Right lobe of liver (tissue), 6 donors: ENCODE measurements at regions not wholly inside any gene's neighbourhood (a gene's known extent, or its start where the extent isn't known, plus 50 kb on each side); places are given as distances from the start of the nearest gene placed in this dataset.
"Not testable (repeated sequence)": the region's sequence is repeated elsewhere in the genome, so short reads cannot be mapped to it uniquely, and the experiment has no call there.

Experiments
- ATAC-seq, 4 donors: fragments of 200-7000 bp; cut with Tn5 transposase; one replicate each; pipeline ENCODE4 v1.9.1; 2020; ENCODE audit warnings: mild to moderate bottlenecking in 4 of 4, moderate library complexity in 4 of 4
- DNase-seq, 3 donors: peaks; one replicate each; pipeline ENCODE4 v3.0.0-alpha.2; 2020
- H3K27ac ChIP-seq, 3 donors: fragments of 200-600 bp; one replicate each; pipeline ENCODE4 v1.8.0; 2022
- H3K27me3 ChIP-seq, 2 donors: fragments of 200-600 bp; one replicate each; pipeline ENCODE4 v1.8.0; 2022
- H3K36me3 ChIP-seq, 4 donors: fragments of 200-600 bp; sonication (generic) in 1 of 4; one replicate each; pipeline versions ENCODE4 v1.5.1 to v1.8.0; 2017 to 2022; ENCODE audit warnings: control low read depth in 1 of 4
- H3K4me1 ChIP-seq, 4 donors: fragments of 200-600 bp; sonication (generic) in 1 of 4; one replicate each; pipeline versions ENCODE4 v1.5.1 to v1.8.0; 2017 to 2022; ENCODE audit warnings: control low read depth in 1 of 4
- H3K4me3 ChIP-seq, 3 donors: fragments of 200-600 bp; one replicate each; pipeline ENCODE4 v1.8.0; 2022
- H3K9me3 ChIP-seq, 4 donors: fragments of 200-600 bp; sonication (generic) in 1 of 4; one replicate each; pipeline versions ENCODE4 v1.5.1 to v1.8.0; 2017 to 2022; ENCODE audit warnings: control low read depth in 1 of 4
- WGBS: methylation state at CpG from one replicate; pipeline ENCODE4 v1.1.6; 2018; ENCODE audit warnings: low coverage, low lambda C conversion rate; ENCODE audit not compliant: insufficient coverage; ENCODE audit errors: missing lambda C conversion rate; 5-methylcytosine and 5-hydroxymethylcytosine counted together
- intact Hi-C, 2 donors: fragments of 100-400 bp; cut with DNase I; formaldehyde crosslinking; loops; one replicate each; pipeline versions ENCODE4 v1.11.2 to v1.14.1; 2022
- donor health status: DM: no; HTN: yes; CAD: no.
- donor health status: DM: no; HTN: no; CAD: no.
- donor health status: DM: no; HTN: no; CAD: no.
- donor health status: DM: no; HTN: yes; CAD: no.
- donor health status: DM: no; HTN: yes; CAD: no.

DNA sequence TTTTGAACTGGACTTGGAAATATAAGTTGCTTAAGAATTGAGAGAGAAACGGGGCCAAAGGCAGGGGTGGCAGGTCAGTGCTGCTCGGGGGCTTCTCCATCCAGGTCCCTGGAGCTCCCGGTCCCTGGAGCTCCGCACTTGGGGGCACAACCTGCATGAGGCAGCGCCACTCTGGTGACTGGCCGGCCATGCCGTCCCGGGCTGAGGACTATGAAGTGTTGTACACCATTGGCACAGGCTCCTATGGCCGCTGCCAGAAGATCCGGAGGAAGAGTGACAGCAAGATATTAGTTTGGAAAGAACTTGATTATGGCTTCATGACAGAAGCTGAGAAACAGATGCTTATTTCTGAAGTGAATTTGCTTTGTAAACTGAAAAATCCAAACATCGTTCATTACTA lies 76.9 kb upstream of the POTEG start:
- ATAC-seq, H3K36me3 ChIP-seq, H3K27me3 ChIP-seq, H3K4me1 ChIP-seq, H3K4me3 ChIP-seq, intact Hi-C loops, H3K9me3 ChIP-seq, H3K27ac ChIP-seq, DNase-seq: not testable (repeated sequence)
- WGBS: no CpG with 5 or more reads among the region's 11 CpGs

DNA sequence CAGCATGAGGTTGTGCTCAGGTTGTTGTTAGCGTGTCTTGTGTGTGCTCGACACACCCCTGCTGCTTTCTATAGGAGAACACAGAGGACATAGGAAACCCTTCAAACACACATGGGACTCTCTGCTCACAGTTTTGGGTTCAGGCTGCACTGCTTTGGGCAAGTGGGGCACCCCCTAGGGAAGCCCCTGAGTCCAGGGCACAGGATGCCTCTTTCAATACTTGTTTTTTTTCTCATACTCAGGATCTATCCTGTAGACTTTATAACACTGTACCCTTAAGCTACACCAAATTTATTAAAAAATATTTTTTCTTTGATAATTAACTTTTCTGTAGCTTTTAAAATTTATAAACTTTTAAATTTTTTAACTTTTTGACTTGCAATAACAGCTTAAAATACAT lies 55.3 kb upstream of the POTEG start:
- H3K36me3 ChIP-seq, DNase-seq, H3K4me3 ChIP-seq, ATAC-seq, H3K4me1 ChIP-seq, intact Hi-C loops, H3K9me3 ChIP-seq, H3K27me3 ChIP-seq, H3K27ac ChIP-seq: not testable (repeated sequence)
- WGBS: 100% methylated on average over 1 of the region's 2 CpGs

DNA sequence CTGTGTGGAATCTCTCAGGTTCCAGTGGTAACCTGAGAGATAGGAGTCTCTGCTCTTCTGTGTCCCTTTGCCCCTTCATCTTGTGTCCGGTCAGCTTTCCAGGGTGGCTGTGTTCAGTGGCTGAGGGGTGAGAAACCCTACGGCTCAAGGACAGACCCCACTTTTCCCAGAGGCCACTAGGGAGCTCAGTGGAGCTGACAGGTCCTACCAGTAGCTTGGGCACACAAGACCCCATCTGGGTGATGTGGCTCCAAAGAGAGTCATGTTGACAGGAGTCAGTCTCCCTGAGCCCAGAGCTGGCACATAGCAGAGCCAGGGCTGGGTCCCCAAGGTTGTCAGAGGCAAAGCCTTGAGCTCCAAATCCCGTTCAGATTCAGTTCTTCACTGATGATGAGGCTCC lies 54.3 kb upstream of the POTEG start:
- DNase-seq: peak in 1 of 3 donors; percentile 18
- 67% methylated on average over 2 of the region's 3 CpGs for WGBS
- H3K9me3 ChIP-seq, H3K27ac ChIP-seq, H3K4me1 ChIP-seq, ATAC-seq, H3K27me3 ChIP-seq, intact Hi-C loops, H3K36me3 ChIP-seq, H3K4me3 ChIP-seq: not testable (repeated sequence)

DNA sequence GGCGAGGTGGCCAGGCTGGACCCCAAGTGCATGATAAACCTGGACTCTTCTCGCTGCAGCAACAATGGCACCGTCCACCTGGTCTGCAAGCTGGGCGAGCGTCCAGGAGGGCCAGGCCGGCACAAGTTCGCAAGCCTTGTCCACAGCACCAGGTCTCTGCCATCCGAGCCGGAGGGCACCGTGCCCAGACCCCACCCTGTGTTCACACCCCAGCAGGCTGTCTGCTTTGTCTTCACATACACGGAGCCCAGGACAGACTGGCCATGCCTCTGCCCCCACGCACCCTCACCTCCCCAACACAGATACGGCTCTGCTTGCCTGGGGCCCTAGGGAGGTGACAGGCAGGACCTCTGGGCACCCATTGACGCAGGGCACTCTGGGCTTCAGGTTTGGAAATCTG lies 53.5 kb upstream of the POTEG start:
- H3K27ac ChIP-seq, intact Hi-C loops, H3K4me3 ChIP-seq, H3K4me1 ChIP-seq, DNase-seq, H3K27me3 ChIP-seq, H3K9me3 ChIP-seq, H3K36me3 ChIP-seq: not testable (repeated sequence)
- no CpG with 5 or more reads among the region's 14 CpGs for WGBS
- ATAC-seq: peak in 2 of 4 donors; percentile 20 to 27

DNA sequence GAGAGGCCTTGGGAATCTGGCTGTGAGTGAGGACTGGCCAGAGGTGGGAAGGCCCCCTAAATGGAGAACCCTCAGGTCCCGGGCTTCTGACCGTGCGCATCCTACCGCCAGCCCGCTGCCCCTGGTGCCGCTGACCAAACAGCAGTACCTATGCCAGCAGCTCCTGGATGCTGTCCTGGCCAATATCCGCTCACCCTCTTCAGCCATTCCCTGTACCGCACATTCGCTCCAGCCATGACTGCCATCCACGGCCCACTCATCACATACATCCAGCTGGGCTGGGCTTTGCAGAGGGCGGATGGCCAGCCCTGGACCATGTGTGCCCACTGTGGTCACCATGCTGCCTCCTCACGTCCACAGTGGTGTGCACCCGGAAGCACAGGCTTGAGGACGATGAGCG lies 53.1 kb upstream of the POTEG start:
- H3K36me3 ChIP-seq, H3K4me1 ChIP-seq, H3K9me3 ChIP-seq, H3K27me3 ChIP-seq, intact Hi-C loops, H3K4me3 ChIP-seq, H3K27ac ChIP-seq: not testable (repeated sequence)
- DNase-seq (peak in 1 of 3 donors; percentile 45), ATAC-seq (peak in 3 of 4 donors; percentile 13 to 40 (median 19))
- 60% methylated on average over 4 of the region's 15 CpGs for WGBS

DNA sequence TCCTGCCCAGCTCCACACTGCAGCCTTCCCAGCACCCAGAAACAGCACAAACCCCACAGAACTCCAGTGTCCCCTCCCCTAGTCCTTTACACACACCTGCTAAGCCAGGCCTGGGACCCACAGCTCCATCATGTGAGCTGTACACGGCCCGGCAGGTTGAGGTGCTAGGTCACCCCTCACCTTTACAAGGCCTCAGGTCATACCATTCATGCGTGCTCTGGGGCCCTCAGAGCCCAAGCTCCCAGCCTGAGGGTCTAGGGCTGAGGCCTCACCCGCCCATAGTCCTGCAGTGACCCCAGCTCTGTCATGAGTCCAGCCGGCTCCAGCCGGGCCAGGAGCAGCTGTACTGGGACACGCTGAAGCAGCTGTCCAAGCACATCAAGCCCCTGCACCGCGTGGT lies 51.2 kb upstream of the POTEG start:
- H3K4me3 ChIP-seq, H3K27ac ChIP-seq, H3K4me1 ChIP-seq, H3K9me3 ChIP-seq, H3K27me3 ChIP-seq, H3K36me3 ChIP-seq, intact Hi-C loops: not testable (repeated sequence)
- peak in 2 of 4 donors; percentile 28 to 34 for ATAC-seq
- 58% methylated on average over 4 of the region's 9 CpGs for WGBS
- DNase-seq: peak in 2 of 3 donors; percentile 16 to 43
